ENCODE measurements at regions not wholly inside any gene's neighbourhood (a gene's known extent, or its start where the extent isn't known, plus 50 kb on each side); places are given as distances from the start of the nearest gene placed in this dataset.

GRCh38 chr5:152676196-152676595 is 271.1 kb upstream of the NMUR2 start:
- no peak for TF ChIP-seq CTCF (IDR thresholded peaks at IDR 0.05)
- no peaks in the 10 kb centered on the region for H3K36me3 Mint-ChIP-seq
- Histone ChIP-seq H3K9ac (ENCODE audit: insufficient read depth, low read length, poor library complexity, severe bottlenecking) (no peak overlapping the region), H3K36me3 (replicated peaks in 1 of 2; ENCODE audit: control insufficient read depth in 1 of 2, insufficient read depth in 2 of 2, low read length in 2 of 2) (no peaks in the 10 kb centered on the region), H2AFZ (ENCODE audit: insufficient read depth, low read depth, low read length, poor library complexity, severe bottlenecking) (no peak overlapping the region), H3K4me2 (replicated peaks; ENCODE audit: extremely low read depth, low read length, poor library complexity, severe bottlenecking) (no peak overlapping the region), H4K20me1 (ENCODE audit: insufficient read depth, low read length) (no peaks in the 10 kb centered on the region), H3K79me2 (ENCODE audit: insufficient read depth, low read length) (no peaks in the 10 kb centered on the region), H3K4me3 (replicated peaks in 1 of 3; ENCODE audit: low read depth in 2 of 3, low read length in 3 of 3) (no peak overlapping the region), H3K4me1 (ENCODE audit: control insufficient read depth in 1 of 2, insufficient read depth in 2 of 2, low read length in 2 of 2) (no peaks in the 10 kb centered on the region), H3K27ac (ENCODE audit: low read depth in 1 of 2, low read length in 2 of 2) (no peak overlapping the region), H3K9me3 (replicated peaks in 1 of 2; ENCODE audit: control insufficient read depth in 1 of 2, insufficient read depth in 1 of 2, low read length in 2 of 2) (no peaks in the 10 kb centered on the region), H3K27me3 (ENCODE audit: control insufficient read depth in 2 of 2, insufficient read depth in 2 of 2, low read length in 2 of 2) (no peaks in the 10 kb centered on the region)
- 56% methylated on average over 2 of the region's 5 CpGs for WGBS (ENCODE audit: insufficient coverage)
- no peak overlapping the region for H3K4me3 Mint-ChIP-seq
- H3K9me3 Mint-ChIP-seq: peaks cover 0 to 6% (median 2%) of the 10 kb centered on the region in 7 donors
- no peaks in the 10 kb centered on the region for H3K27me3 Mint-ChIP-seq (ENCODE audit: low read depth in 3 of 3)
- H3K27ac Mint-ChIP-seq: no peak overlapping the region
- DNase-seq: no peak
- H3K4me1 Mint-ChIP-seq: no peaks in the 10 kb centered on the region
- intact Hi-C loops (cut with micrococcal nuclease): no loop called here

GRCh38 chr5:152683205-152683604 is 278.1 kb upstream of the NMUR2 start:
- Mint-ChIP-seq H3K9me3 (peaks cover 0 to 11% (median 10%) of the 10 kb centered on the region in 7 donors), H3K4me1 (no peaks in the 10 kb centered on the region), H3K27me3 (ENCODE audit: low read depth in 3 of 3) (no peaks in the 10 kb centered on the region), H3K4me3 (no peak overlapping the region), H3K27ac (no peak overlapping the region), H3K36me3 (no peaks in the 10 kb centered on the region)
- Histone ChIP-seq H2AFZ (ENCODE audit: insufficient read depth, low read depth, low read length, poor library complexity, severe bottlenecking) (no peak overlapping the region), H3K9me3 (replicated peaks in 1 of 2; ENCODE audit: control insufficient read depth in 1 of 2, insufficient read depth in 1 of 2, low read length in 2 of 2) (peaks cover 4 to 8% of the 10 kb centered on the region in 2 donors), H3K4me2 (replicated peaks; ENCODE audit: extremely low read depth, low read length, poor library complexity, severe bottlenecking) (no peak overlapping the region), H3K27me3 (ENCODE audit: control insufficient read depth in 2 of 2, insufficient read depth in 2 of 2, low read length in 2 of 2) (no peaks in the 10 kb centered on the region), H3K4me3 (replicated peaks in 1 of 3; ENCODE audit: low read depth in 2 of 3, low read length in 3 of 3) (no peak overlapping the region), H4K20me1 (ENCODE audit: insufficient read depth, low read length) (no peaks in the 10 kb centered on the region), H3K9ac (ENCODE audit: insufficient read depth, low read length, poor library complexity, severe bottlenecking) (no peak overlapping the region), H3K79me2 (ENCODE audit: insufficient read depth, low read length) (no peaks in the 10 kb centered on the region), H3K4me1 (ENCODE audit: control insufficient read depth in 1 of 2, insufficient read depth in 2 of 2, low read length in 2 of 2) (no peaks in the 10 kb centered on the region), H3K27ac (ENCODE audit: low read depth in 1 of 2, low read length in 2 of 2) (no peak overlapping the region), H3K36me3 (replicated peaks in 1 of 2; ENCODE audit: control insufficient read depth in 1 of 2, insufficient read depth in 2 of 2, low read length in 2 of 2) (no peaks in the 10 kb centered on the region)
- DNase-seq: no peak
- intact Hi-C loops (cut with micrococcal nuclease): no loop called here
- no CpG with 5 or more reads among the region's 1 CpG for WGBS (ENCODE audit: insufficient coverage)
- TF ChIP-seq CTCF (IDR thresholded peaks at IDR 0.05): no peak
